T-cell (primary cell): ENCODE measurements at regions not wholly inside any gene's neighbourhood (a gene's known extent, or its start where the extent isn't known, plus 50 kb on each side); places are given as distances from the start of the nearest gene placed in this dataset.

ENCODE experiments used
- ATAC-seq, 4 experiments: fragments of 200-7000 bp in 3 of 4; fragments of 150-1000 bp in 1 of 4; cut with Tn5 transposase; replicated peaks in 1 of 4; 1 replicate in 3 of 4; 2 replicates in 1 of 4; pipeline ENCODE4 v1.10.0; 2021; ENCODE audit warnings: moderate library complexity in 3 of 4, mild to moderate bottlenecking in 2 of 4, moderate number of reproducible peaks in 1 of 4
- CTCF ChIA-PET, 2 donors: fragments of 300-600 bp; sonication (Branson Sonifier 250); formaldehyde crosslinking; loops; one replicate each; lab custom pipeline; 2022; ENCODE audit warnings: antibody characterized with exemption in 2 of 2; lab: Charles Lee
- POLR2A ChIA-PET, 2 donors: fragments of 300-600 bp; sonication (Branson Sonifier 250); formaldehyde crosslinking; loops; one replicate each; lab custom pipeline; 2022; ENCODE audit warnings: antibody characterized with exemption in 2 of 2; lab: Charles Lee
- DNase-seq, 35 experiments: peaks; one replicate each; pipeline versions ENCODE4 v3.0.0 to v3.0.0-alpha.2; 2013 to 2023
- H3K27ac ChIP-seq: one replicate; pipeline ENCODE4 v1.5.1; 2013; ENCODE audit warnings: low read length
- H3K27me3 ChIP-seq, 2 experiments: replicated peaks in 1 of 2; 1 replicate in 1 of 2; 2 replicates in 1 of 2; pipeline versions ENCODE4 v1.6.1 to v1.7.0; 2013; ENCODE audit warnings: low read length in 1 of 2, mixed read lengths in 1 of 2; ENCODE audit not compliant: control insufficient read depth in 2 of 2, insufficient read depth in 2 of 2; ENCODE audit errors: extremely low read depth in 1 of 2
- H3K36me3 ChIP-seq, 2 donors: 1 replicate in 1 of 2; 2 replicates in 1 of 2; pipeline versions ENCODE4 v1.6.1 to v1.7.0; 2013; ENCODE audit warnings: low read length in 1 of 2; ENCODE audit not compliant: control insufficient read depth in 2 of 2, insufficient read depth in 1 of 2; ENCODE audit errors: extremely low read depth in 1 of 2
- H3K4me1 ChIP-seq, 2 experiments: 1 replicate in 1 of 2; 2 replicates in 1 of 2; pipeline versions ENCODE4 v1.6.1 to v1.7.0; 2013; ENCODE audit warnings: low read length in 2 of 2, mixed read lengths in 1 of 2; ENCODE audit not compliant: insufficient read depth in 2 of 2, control insufficient read depth in 1 of 2; ENCODE audit errors: extremely low read depth in 1 of 2
- H3K4me3 ChIP-seq, 2 donors: 1 replicate in 1 of 2; 2 replicates in 1 of 2; pipeline versions ENCODE4 v1.5.1 to v1.7.0; 2013; ENCODE audit warnings: mild to moderate bottlenecking in 2 of 2, low read length in 1 of 2, moderate library complexity in 1 of 2; ENCODE audit not compliant: control insufficient read depth in 1 of 2; ENCODE audit errors: extremely low read depth in 1 of 2
- H3K9me3 ChIP-seq: 2 replicates; pipeline ENCODE4 v1.7.0; 2013
- H3K27ac Mint-ChIP-seq, 2 donors: one replicate each; pipeline ENCODE4 v1.8.0; 2020 to 2021; ENCODE audit warnings: mild to moderate bottlenecking in 2 of 2, mixed read lengths in 2 of 2
- H3K27me3 Mint-ChIP-seq, 2 donors: one replicate each; pipeline ENCODE4 v1.8.0; 2021 to 2022; ENCODE audit warnings: mixed read lengths in 2 of 2
- H3K36me3 Mint-ChIP-seq: one replicate; pipeline ENCODE4 v1.8.0; 2021; ENCODE audit warnings: mixed read lengths
- H3K4me1 Mint-ChIP-seq, 3 donors: one replicate each; pipeline ENCODE4 v1.8.0; 2020 to 2022; ENCODE audit warnings: mixed read lengths in 3 of 3, mild to moderate bottlenecking in 1 of 3
- H3K4me3 Mint-ChIP-seq, 3 donors: one replicate each; pipeline ENCODE4 v1.8.0; 2020 to 2022; ENCODE audit warnings: mild to moderate bottlenecking in 3 of 3, mixed read lengths in 3 of 3, moderate library complexity in 3 of 3
- H3K9me3 Mint-ChIP-seq, 3 donors: one replicate each; pipeline ENCODE4 v1.8.0; 2020 to 2022; ENCODE audit warnings: mixed read lengths in 3 of 3
- WGBS: methylation state at CpG from one replicate; pipeline ENCODE4 v1.1.5; 2013; ENCODE audit warnings: missing lambda C conversion rate; ENCODE audit not compliant: insufficient coverage; 5-methylcytosine and 5-hydroxymethylcytosine counted together

DNA sequence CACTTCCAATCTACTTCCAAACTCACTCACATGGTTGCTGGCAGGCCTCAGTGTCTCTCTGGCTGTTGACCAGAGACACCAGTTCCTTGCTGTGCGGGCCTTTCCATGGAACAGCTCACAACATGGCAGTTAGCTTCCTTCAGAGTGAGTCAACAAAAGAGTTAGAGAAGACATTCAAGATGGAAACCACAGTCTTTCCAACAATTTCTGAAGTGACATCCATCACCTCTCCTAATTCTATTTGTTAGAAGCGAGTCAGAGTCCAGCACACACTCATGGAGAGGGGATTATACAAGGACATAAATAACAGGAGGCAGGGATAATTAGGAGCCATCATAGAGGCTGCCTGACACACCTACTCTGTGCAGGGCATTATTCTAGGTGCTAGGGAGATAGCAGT is 62.5 kb upstream of the TMEM164 start:
- H3K27me3 Mint-ChIP-seq, result peaks cover 2 to 24% of the 10 kb centered on the region in 2 donors
- ChIA-PET POLR2A (no interaction called here), CTCF (no interaction called here)
- H3K27ac ChIP-seq, result no peak overlapping the region
- H3K4me1 ChIP-seq, result no peaks in the 10 kb centered on the region
- H3K36me3 Mint-ChIP-seq, result no peaks in the 10 kb centered on the region
- ATAC-seq (no peak), DNase-seq (no peak)
- WGBS, result no CpG with 5 or more reads among the region's 2 CpGs
- H3K9me3 ChIP-seq, result no peaks in the 10 kb centered on the region
- H3K4me3 Mint-ChIP-seq, result no peak overlapping the region
- no peaks in the 10 kb centered on the region for H3K9me3 Mint-ChIP-seq
- H3K27me3 ChIP-seq, result no peaks in the 10 kb centered on the region
- no peaks in the 10 kb centered on the region for H3K36me3 ChIP-seq
- H3K4me3 ChIP-seq, result no peak overlapping the region
- H3K4me1 Mint-ChIP-seq, result no peaks in the 10 kb centered on the region
- no peak overlapping the region for H3K27ac Mint-ChIP-seq

GRCh38 chrX:109943092-109943739 is 59.7 kb upstream of the TMEM164 start:
- ATAC-seq, result no peak
- no peaks in the 10 kb centered on the region for H3K4me1 ChIP-seq
- H3K36me3 Mint-ChIP-seq, result no peaks in the 10 kb centered on the region
- H3K9me3 ChIP-seq, result no peaks in the 10 kb centered on the region
- no CpG with 5 or more reads among the region's 2 CpGs for WGBS
- no peaks in the 10 kb centered on the region for H3K27me3 ChIP-seq
- H3K27ac Mint-ChIP-seq, result no peak overlapping the region
- no peaks in the 10 kb centered on the region for H3K36me3 ChIP-seq
- H3K4me1 Mint-ChIP-seq, result no peaks in the 10 kb centered on the region
- DNase-seq, result no peak
- H3K27me3 Mint-ChIP-seq, result peaks cover 0 to 17% of the 10 kb centered on the region in 2 donors
- H3K27ac ChIP-seq, result no peak overlapping the region
- H3K4me3 ChIP-seq, result no peak overlapping the region
- no peak overlapping the region for H3K4me3 Mint-ChIP-seq
- ChIA-PET POLR2A (no interaction called here), CTCF (no interaction called here)
- H3K9me3 Mint-ChIP-seq, result no peaks in the 10 kb centered on the region

GRCh38 chrX:109943740-109944092 is 59.2 kb upstream of the TMEM164 start:
- DNase-seq (no peak), ATAC-seq (no peak)
- Histone ChIP-seq H3K4me1 (no peaks in the 10 kb centered on the region), H3K27me3 (no peaks in the 10 kb centered on the region), H3K9me3 (no peaks in the 10 kb centered on the region), H3K27ac (no peak overlapping the region), H3K4me3 (no peak overlapping the region), H3K36me3 (no peaks in the 10 kb centered on the region)
- POLR2A ChIA-PET, result no interaction called here
- Mint-ChIP-seq H3K9me3 (no peaks in the 10 kb centered on the region), H3K27ac (no peak overlapping the region), H3K27me3 (peaks cover 0 to 14% of the 10 kb centered on the region in 2 donors), H3K36me3 (no peaks in the 10 kb centered on the region), H3K4me3 (no peak overlapping the region), H3K4me1 (no peaks in the 10 kb centered on the region)
- WGBS, result no CpG with 5 or more reads among the region's 1 CpG
- CTCF ChIA-PET, result no interaction called here

- no peaks in the 10 kb centered on the region for H3K27me3 ChIP-seq
- H3K4me1 ChIP-seq, result no peaks in the 10 kb centered on the region
- H3K4me3 Mint-ChIP-seq, result no peak overlapping the region
- whole genome bisulfite sequencing, result 20% methylated on average over 1 of the region's 2 CpGs
- no peaks in the 10 kb centered on the region for H3K36me3 Mint-ChIP-seq
- no peak overlapping the region for H3K27ac Mint-ChIP-seq
- peaks cover 0 to 9% of the 10 kb centered on the region in 2 donors for H3K27me3 Mint-ChIP-seq
- H3K4me3 ChIP-seq, result no peak overlapping the region
- POLR2A ChIA-PET, result interaction anchor here in 1 of 2 donors (0.6 kb wide), 1 partner anchor 515 kb away, joined by 3 read pairs; no protein-coding TSS in a partner anchor
- ATAC-seq (no peak), DNase-seq (no peak)
- no peaks in the 10 kb centered on the region for H3K9me3 Mint-ChIP-seq
- no peaks in the 10 kb centered on the region for H3K36me3 ChIP-seq
- H3K9me3 ChIP-seq, result no peaks in the 10 kb centered on the region
- H3K27ac ChIP-seq, result no peak overlapping the region
- CTCF ChIA-PET, result interaction anchor here in 1 of 2 donors (0.6 to 0.7 kb wide), 2 partner anchors 9 to 228 kb away, joined by 3 to 4 read pairs; no protein-coding TSS in a partner anchor
- peaks cover 0 to 9% (median 7%) of the 10 kb centered on the region in 3 donors for H3K4me1 Mint-ChIP-seq
Measured at GRCh38 chrX:109952050-109952449, 50.9 kb upstream of the TMEM164 start.

DNA sequence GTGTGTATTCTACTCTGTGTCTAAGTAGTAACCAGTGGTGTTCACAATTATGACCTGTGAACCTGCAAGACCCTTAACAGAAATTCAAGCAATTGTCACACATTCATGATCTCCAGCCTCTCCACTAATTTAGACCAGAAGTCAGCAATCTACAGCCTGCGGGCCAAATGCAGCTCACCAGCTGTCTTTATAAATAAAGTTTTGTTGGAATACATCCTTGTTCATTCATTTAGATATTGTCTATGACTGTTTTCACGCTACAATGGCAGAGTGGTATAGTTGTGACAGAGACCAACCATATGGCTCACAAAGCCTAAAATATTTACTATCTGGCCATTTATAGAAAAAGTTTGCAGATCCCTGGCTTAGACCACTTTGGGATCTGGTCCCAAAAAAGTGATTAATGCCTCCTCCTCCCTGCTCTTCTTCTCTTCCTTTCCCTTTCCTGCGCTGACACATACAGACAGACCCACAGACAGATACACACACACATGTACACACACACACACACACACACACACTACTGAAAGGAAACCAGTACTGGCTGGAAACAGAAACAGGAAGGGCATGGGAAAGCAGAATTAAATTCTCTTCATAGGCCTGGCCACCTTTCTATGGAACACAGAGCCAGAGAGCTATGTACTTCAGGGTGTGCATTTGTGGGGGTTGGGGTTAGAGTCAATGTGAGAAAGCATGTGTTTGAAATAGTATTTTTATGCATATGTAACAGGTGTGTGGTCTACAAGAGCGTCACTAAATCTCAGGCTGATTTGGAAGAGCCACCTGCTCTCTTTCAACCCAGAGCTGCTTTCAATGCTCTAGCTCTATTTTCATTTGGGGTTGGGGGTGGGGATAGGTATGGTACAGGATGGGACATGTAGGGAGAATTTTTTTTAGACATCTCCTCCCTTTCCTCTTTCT is 49.7 kb upstream of the TMEM164 start:
- peaks cover 1 to 11% (median 7%) of the 10 kb centered on the region in 3 donors for H3K4me1 Mint-ChIP-seq
- no CpG with 5 or more reads among the region's 4 CpGs for WGBS
- no peaks in the 10 kb centered on the region for H3K4me1 ChIP-seq
- H3K9me3 Mint-ChIP-seq, result no peaks in the 10 kb centered on the region
- H3K27ac Mint-ChIP-seq, result no peak overlapping the region
- DNase-seq, result no peak
- no peaks in the 10 kb centered on the region for H3K36me3 Mint-ChIP-seq
- H3K27me3 Mint-ChIP-seq, result peaks cover 0 to 9% of the 10 kb centered on the region in 2 donors
- H3K9me3 ChIP-seq, result no peaks in the 10 kb centered on the region
- H3K27me3 ChIP-seq, result no peaks in the 10 kb centered on the region
- POLR2A ChIA-PET, result no interaction called here
- H3K27ac ChIP-seq, result no peak overlapping the region
- ATAC-seq, result no peak
- CTCF ChIA-PET, result interaction anchor here in 1 of 2 donors (0.6 kb wide), 1 partner anchor 23 kb away, joined by 3 read pairs; no protein-coding TSS in a partner anchor
- H3K36me3 ChIP-seq, result no peaks in the 10 kb centered on the region
- no peak overlapping the region for H3K4me3 Mint-ChIP-seq
- H3K4me3 ChIP-seq, result no peak overlapping the region
